ENCODE measurements at regions not wholly inside any gene's neighbourhood (a gene's known extent, or its start where the extent isn't known, plus 50 kb on each side); places are given as distances from the start of the nearest gene placed in this dataset.

DNA sequence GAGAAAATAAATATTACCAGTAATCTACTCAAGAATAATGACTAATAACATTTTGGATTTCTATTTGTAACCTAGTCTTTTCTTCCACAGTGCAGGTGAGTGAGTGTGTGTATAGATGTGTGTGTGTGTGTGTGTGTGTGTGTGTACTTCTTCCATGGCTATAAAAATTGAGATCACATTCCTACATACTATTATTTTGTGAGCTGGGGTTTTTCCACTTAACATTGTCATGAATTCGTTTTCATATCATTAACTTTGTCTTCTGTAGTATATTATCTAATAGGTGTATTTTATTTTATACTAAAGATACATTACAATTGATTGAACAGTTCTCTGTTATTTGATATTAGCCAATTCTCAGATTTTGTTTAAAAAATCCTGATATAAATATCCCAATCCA, 152.4 kb upstream of the TRPC7 start:
- TF ChIP-seq EP300 (IDR thresholded peaks at IDR 0.05) = no peak
- TF ChIP-seq, protein P1, sequence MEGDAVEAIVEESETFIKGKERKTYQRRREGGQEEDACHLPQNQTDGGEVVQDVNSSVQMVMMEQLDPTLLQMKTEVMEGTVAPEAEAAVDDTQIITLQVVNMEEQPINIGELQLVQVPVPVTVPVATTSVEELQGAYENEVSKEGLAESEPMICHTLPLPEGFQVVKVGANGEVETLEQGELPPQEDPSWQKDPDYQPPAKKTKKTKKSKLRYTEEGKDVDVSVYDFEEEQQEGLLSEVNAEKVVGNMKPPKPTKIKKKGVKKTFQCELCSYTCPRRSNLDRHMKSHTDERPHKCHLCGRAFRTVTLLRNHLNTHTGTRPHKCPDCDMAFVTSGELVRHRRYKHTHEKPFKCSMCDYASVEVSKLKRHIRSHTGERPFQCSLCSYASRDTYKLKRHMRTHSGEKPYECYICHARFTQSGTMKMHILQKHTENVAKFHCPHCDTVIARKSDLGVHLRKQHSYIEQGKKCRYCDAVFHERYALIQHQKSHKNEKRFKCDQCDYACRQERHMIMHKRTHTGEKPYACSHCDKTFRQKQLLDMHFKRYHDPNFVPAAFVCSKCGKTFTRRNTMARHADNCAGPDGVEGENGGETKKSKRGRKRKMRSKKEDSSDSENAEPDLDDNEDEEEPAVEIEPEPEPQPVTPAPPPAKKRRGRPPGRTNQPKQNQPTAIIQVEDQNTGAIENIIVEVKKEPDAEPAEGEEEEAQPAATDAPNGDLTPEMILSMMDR (IDR thresholded peaks at IDR 0.05) = no peak
- TF ChIP-seq, protein P2, sequence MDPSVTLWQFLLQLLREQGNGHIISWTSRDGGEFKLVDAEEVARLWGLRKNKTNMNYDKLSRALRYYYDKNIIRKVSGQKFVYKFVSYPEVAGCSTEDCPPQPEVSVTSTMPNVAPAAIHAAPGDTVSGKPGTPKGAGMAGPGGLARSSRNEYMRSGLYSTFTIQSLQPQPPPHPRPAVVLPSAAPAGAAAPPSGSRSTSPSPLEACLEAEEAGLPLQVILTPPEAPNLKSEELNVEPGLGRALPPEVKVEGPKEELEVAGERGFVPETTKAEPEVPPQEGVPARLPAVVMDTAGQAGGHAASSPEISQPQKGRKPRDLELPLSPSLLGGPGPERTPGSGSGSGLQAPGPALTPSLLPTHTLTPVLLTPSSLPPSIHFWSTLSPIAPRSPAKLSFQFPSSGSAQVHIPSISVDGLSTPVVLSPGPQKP (IDR thresholded peaks at IDR 0.05; ENCODE audit: low read depth, low read length) = no peak
- TF ChIP-seq, protein P3, sequence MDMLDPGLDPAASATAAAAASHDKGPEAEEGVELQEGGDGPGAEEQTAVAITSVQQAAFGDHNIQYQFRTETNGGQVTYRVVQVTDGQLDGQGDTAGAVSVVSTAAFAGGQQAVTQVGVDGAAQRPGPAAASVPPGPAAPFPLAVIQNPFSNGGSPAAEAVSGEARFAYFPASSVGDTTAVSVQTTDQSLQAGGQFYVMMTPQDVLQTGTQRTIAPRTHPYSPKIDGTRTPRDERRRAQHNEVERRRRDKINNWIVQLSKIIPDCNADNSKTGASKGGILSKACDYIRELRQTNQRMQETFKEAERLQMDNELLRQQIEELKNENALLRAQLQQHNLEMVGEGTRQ (IDR thresholded peaks at IDR 0.05) = no peak
- no peak for TF ChIP-seq CEBPB (IDR thresholded peaks at IDR 0.05)
- TF ChIP-seq BHLHE40 (IDR thresholded peaks at IDR 0.05; ENCODE audit: low read depth, low read length) = no peak
- no peak for TF ChIP-seq POLR2A (IDR thresholded peaks at IDR 0.05; ENCODE audit: low read length)
- TF ChIP-seq CHD4 (IDR thresholded peaks at IDR 0.05; ENCODE audit: borderline replicate concordance) = no peak
- TF ChIP-seq MYC (IDR thresholded peaks at IDR 0.05; ENCODE audit: borderline replicate concordance, low read length) = no peak

Data from A549 (cell line).